Esophagus muscularis mucosa (tissue), 4 donors: ENCODE measurements at regions not wholly inside any gene's neighbourhood (a gene's known extent, or its start where the extent isn't known, plus 50 kb on each side); places are given as distances from the start of the nearest gene placed in this dataset.

Experiments
- DNase-seq: peaks from one replicate; pipeline ENCODE4 v3.0.0-alpha.2; 2017; ENCODE audit errors: extremely low spot score
- H3K27ac ChIP-seq, 4 donors: fragments of 200-600 bp; sonication (generic); replicated peaks in 1 of 4; 1 replicate in 3 of 4; 2 replicates in 1 of 4; pipeline ENCODE4 v1.5.1; 2016 to 2019; ENCODE audit warnings: mild to moderate bottlenecking in 1 of 4
- H3K27me3 ChIP-seq, 4 donors: fragments of 200-600 bp; sonication (generic); one replicate each; pipeline versions ENCODE4 v1.5.1 to v1.6.0; 2016 to 2019
- H3K36me3 ChIP-seq, 4 donors: fragments of 200-600 bp; sonication (generic); one replicate each; pipeline ENCODE4 v1.5.1; 2016 to 2019
- H3K4me1 ChIP-seq, 4 donors: fragments of 200-600 bp; sonication (generic); one replicate each; pipeline ENCODE4 v1.5.1; 2016 to 2019
- H3K4me3 ChIP-seq, 4 donors: fragments of 200-600 bp; sonication (generic); 1 replicate in 2 of 4; 2 replicates in 2 of 4; pipeline ENCODE4 v1.5.1; 2016 to 2019; ENCODE audit warnings: mild to moderate bottlenecking in 4 of 4, moderate library complexity in 1 of 4
- H3K9me3 ChIP-seq, 4 donors: fragments of 200-600 bp; sonication (generic); 1 replicate in 3 of 4; 2 replicates in 1 of 4; pipeline ENCODE4 v1.5.1; 2016 to 2019
- EP300 ChIP-seq: sonication (generic); formaldehyde crosslinking; IDR thresholded peaks from one replicate; pipeline ENCODE4 v1.6.1; 2017; ENCODE audit warnings: antibody characterized with exemption
- POLR2A ChIP-seq: fragments of 450-650 bp; IDR thresholded peaks from one replicate; pipeline ENCODE4 v1.6.1; 2017; ENCODE audit warnings: antibody characterized with exemption, moderate library complexity, mild to moderate bottlenecking, low read depth
- POLR2AphosphoS5 ChIP-seq, 2 donors: sonication (generic); formaldehyde crosslinking; IDR thresholded peaks; one replicate each; pipeline ENCODE4 v1.6.1; 2017; ENCODE audit warnings: antibody characterized with exemption in 2 of 2
- WGBS: methylation state at CpG from one replicate; pipeline ENCODE4 v1.1.5; 2018; 5-methylcytosine and 5-hydroxymethylcytosine counted together
- intact Hi-C: fragments of 100-400 bp; cut with DNase I; formaldehyde crosslinking; loops from one replicate; pipeline ENCODE4 v1.15.1; 2023
- TF ChIP-seq, protein P1 (sequence below), 3 experiments: fragments of 200-600 bp in 2 of 3; fragments of 450-650 bp in 1 of 3; sonication (generic) in 2 of 3; IDR thresholded peaks; one replicate each; pipeline ENCODE4 v1.5.1; 2017 to 2019; ENCODE audit warnings: antibody characterized with exemption in 3 of 3, mild to moderate bottlenecking in 2 of 3, moderate library complexity in 1 of 3

DNA sequence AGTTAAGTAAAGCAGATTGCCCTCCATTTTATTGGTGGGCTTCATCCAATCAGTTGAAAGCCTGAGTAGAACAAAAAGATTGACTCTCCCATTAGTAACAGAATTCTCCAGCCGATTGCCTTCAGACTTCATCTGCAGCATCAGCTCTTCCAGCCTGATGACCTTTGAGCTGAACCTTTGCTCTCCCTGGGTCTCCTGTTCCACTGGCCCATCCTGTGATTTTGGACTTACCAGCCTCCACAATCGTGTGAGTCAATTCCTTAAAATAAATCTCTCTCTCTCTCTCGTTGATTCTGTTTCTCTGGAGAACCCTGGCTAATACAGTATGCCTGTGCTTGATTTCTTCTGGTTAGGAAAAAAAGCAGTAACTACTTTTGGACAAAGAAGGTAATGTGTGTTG, 121.9 kb downstream of the OSTF1 start:
- Histone ChIP-seq H3K36me3 (no peaks in the 10 kb centered on the region), H3K4me3 (no peak overlapping the region), H3K4me1 (no peaks in the 10 kb centered on the region), H3K27me3 (no peaks in the 10 kb centered on the region), H3K9me3 (no peaks in the 10 kb centered on the region), H3K27ac (no peak overlapping the region)
- 57% methylated on average over 3 of the region's 3 CpGs for WGBS
- DNase-seq: no peak
- intact Hi-C loops: no loop called here
- TF ChIP-seq POLR2AphosphoS5 (IDR thresholded peaks at IDR 0.05): no peak
- TF ChIP-seq POLR2A: no peak
- TF ChIP-seq EP300: no peak
- TF ChIP-seq, protein P1, sequence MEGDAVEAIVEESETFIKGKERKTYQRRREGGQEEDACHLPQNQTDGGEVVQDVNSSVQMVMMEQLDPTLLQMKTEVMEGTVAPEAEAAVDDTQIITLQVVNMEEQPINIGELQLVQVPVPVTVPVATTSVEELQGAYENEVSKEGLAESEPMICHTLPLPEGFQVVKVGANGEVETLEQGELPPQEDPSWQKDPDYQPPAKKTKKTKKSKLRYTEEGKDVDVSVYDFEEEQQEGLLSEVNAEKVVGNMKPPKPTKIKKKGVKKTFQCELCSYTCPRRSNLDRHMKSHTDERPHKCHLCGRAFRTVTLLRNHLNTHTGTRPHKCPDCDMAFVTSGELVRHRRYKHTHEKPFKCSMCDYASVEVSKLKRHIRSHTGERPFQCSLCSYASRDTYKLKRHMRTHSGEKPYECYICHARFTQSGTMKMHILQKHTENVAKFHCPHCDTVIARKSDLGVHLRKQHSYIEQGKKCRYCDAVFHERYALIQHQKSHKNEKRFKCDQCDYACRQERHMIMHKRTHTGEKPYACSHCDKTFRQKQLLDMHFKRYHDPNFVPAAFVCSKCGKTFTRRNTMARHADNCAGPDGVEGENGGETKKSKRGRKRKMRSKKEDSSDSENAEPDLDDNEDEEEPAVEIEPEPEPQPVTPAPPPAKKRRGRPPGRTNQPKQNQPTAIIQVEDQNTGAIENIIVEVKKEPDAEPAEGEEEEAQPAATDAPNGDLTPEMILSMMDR (IDR thresholded peaks at IDR 0.05): no peak

DNA sequence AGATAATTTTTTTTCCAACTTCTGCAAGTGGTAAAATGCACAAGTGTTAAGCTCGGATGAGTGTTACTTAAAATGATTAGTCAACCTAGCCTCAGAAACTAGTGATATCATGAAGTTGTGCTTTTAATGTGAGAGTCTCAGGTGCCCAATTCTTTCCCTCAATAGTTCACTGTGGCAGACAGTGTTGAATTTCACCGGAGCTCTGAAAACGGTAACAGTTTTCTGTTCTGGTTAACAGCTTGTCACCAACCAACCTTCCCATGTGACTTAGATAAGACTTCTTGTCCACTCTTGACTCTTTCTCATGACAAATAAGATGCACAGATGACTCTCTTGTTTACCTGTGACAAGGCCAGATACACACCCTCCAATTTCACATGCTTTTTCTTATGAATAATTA, 125.5 kb downstream of the OSTF1 start:
- 65% methylated on average over 3 of the region's 3 CpGs for WGBS
- intact Hi-C loops: no loop called here
- no peaks in the 10 kb centered on the region for H3K4me1 ChIP-seq

DNA sequence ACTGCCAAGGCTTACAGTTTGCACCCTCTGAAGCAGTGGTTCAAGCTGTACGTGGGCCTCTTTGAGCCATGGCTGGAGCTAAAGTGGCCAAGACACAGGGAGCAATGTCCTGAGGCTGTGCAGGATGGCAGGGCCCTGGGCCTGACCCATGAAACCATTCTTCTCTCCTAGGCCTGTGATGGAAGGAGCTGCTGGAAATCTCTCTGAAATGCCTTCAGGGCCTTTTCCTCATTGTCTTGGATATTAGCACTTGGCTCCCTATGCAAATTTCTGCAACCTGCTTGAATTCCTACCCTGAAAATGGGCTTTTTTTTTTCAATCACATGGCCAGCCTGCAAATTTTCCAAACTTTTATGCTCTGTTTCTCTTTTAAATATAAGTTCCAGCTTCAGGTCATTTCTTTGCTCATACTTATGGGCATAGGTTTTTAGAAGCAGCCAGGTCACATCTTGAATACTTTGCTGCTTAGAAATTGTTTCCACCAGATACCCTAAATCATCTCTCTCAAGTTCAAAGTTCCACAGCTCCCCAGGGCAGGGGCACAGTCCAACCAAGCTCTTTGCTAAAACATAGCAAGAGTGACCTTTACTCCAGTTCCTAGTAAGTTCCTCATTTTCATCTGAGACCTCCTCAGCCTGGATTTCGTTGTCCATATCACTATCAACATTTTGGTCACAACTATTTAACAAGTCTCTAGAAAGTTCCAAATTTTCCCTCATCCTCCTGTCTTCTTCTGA, 138.3 kb downstream of the OSTF1 start:
- intact Hi-C loops: no loop called here
- no peak for DNase-seq
- H3K4me3 ChIP-seq: no peak overlapping the region
- no peaks in the 10 kb centered on the region for H3K27me3 ChIP-seq
- H3K36me3 ChIP-seq: no peaks in the 10 kb centered on the region
- H3K4me1 ChIP-seq: peaks cover 0 to 43% (median 37%) of the 10 kb centered on the region in 4 donors
- no peak overlapping the region for H3K27ac ChIP-seq
- H3K9me3 ChIP-seq: peaks cover 0 to 14% (median 3%) of the 10 kb centered on the region in 4 donors
- TF ChIP-seq, protein P1 (IDR thresholded peaks at IDR 0.05): no peak
- TF ChIP-seq POLR2AphosphoS5 (IDR thresholded peaks at IDR 0.05): no peak
- no peak for TF ChIP-seq POLR2A
- no peak for TF ChIP-seq EP300
- WGBS: 80% methylated on average over 2 of the region's 2 CpGs

More for the DNA sequence above, 125.5 kb downstream of the OSTF1 start:
- no peak overlapping the region for H3K27ac ChIP-seq
- DNase-seq: no peak
- H3K27me3 ChIP-seq: no peaks in the 10 kb centered on the region
- no peak for TF ChIP-seq EP300
- TF ChIP-seq POLR2AphosphoS5 (IDR thresholded peaks at IDR 0.05): no peak
- TF ChIP-seq POLR2A: no peak
- TF ChIP-seq, protein P1 (IDR thresholded peaks at IDR 0.05): no peak
- H3K9me3 ChIP-seq: no peaks in the 10 kb centered on the region
- no peaks in the 10 kb centered on the region for H3K36me3 ChIP-seq
- H3K4me3 ChIP-seq: no peak overlapping the region

DNA sequence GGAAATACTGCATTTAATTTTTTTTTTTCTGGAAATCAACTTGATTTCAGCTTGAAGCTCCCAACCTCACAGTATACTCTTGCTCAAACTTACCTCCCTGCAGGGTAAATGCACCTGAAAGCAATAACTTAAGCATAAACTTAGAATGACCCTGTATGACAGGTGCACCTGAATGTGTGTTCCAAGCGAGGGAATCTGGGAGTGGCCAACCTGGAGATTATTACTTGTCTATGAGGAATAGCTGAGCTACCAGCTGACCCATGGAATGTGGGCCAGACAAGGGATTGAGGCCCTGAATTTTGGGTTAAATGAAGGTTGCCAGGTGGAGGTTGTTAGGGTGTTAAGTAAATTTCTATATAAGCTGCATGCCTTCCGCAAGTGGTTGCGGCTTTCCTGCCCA, 140.6 kb downstream of the OSTF1 start:
- 81% methylated on average over 3 of the region's 3 CpGs for WGBS
- Histone ChIP-seq H3K9me3 (peaks cover 0 to 9% (median 3%) of the 10 kb centered on the region in 4 donors), H3K4me3 (no peak overlapping the region), H3K36me3 (no peaks in the 10 kb centered on the region), H3K4me1 (peaks cover 0 to 52% (median 47%) of the 10 kb centered on the region in 4 donors), H3K27me3 (no peaks in the 10 kb centered on the region), H3K27ac (peak overlapping the region; percentile 59 to 80 (median 66))
- TF ChIP-seq POLR2AphosphoS5 (IDR thresholded peaks at IDR 0.05) (no peak), EP300 (no peak), POLR2A (no peak)
- TF ChIP-seq, protein P1 (IDR thresholded peaks at IDR 0.05): no peak
- intact Hi-C loops: no loop called here
- DNase-seq: no peak
